ENCODE measurements at regions not wholly inside any gene's neighbourhood (a gene's known extent, or its start where the extent isn't known, plus 50 kb on each side); places are given as distances from the start of the nearest gene placed in this dataset.

- no peaks in the 10 kb centered on the region for H3K27me3 Mint-ChIP-seq (ENCODE audit: unreplicated experiment)
- no peak overlapping the region for H3K4me3 Mint-ChIP-seq (ENCODE audit: unreplicated experiment)
- DNase-seq: no peak
- TF ChIP-seq CTCF (IDR thresholded peaks at IDR 0.05; ENCODE audit: partially characterized antibody, unreplicated experiment): no peak
- peaks cover 2% of the 10 kb centered on the region for H3K4me1 Mint-ChIP-seq (ENCODE audit: low read depth, unreplicated experiment)
- no peaks in the 10 kb centered on the region for H3K36me3 Mint-ChIP-seq (ENCODE audit: unreplicated experiment)
- no peak overlapping the region for H3K27ac Mint-ChIP-seq (ENCODE audit: unreplicated experiment)
- no peaks in the 10 kb centered on the region for H3K9me3 Mint-ChIP-seq (ENCODE audit: unreplicated experiment)
Measured at GRCh38 chr7:12805957-12806356, 118.5 kb downstream of the ARL4A start.

GRCh38 chr7:12809476-12809875, 122.0 kb downstream of the ARL4A start:
- Mint-ChIP-seq H3K4me1 (ENCODE audit: low read depth, unreplicated experiment) (peaks cover 2% of the 10 kb centered on the region), H3K27ac (ENCODE audit: unreplicated experiment) (peak overlapping the region; percentile 17), H3K36me3 (ENCODE audit: unreplicated experiment) (no peaks in the 10 kb centered on the region), H3K4me3 (ENCODE audit: unreplicated experiment) (no peak overlapping the region), H3K9me3 (ENCODE audit: unreplicated experiment) (no peaks in the 10 kb centered on the region), H3K27me3 (ENCODE audit: unreplicated experiment) (no peaks in the 10 kb centered on the region)
- DNase-seq: no peak
- no peak for TF ChIP-seq CTCF (IDR thresholded peaks at IDR 0.05; ENCODE audit: partially characterized antibody, unreplicated experiment)

GRCh38 chr7:12812111-12812510, 124.7 kb downstream of the ARL4A start:
- no peak overlapping the region for H3K4me3 Mint-ChIP-seq (ENCODE audit: unreplicated experiment)
- peaks cover 2% of the 10 kb centered on the region for H3K4me1 Mint-ChIP-seq (ENCODE audit: low read depth, unreplicated experiment)
- H3K36me3 Mint-ChIP-seq (ENCODE audit: unreplicated experiment): no peaks in the 10 kb centered on the region
- no peak for DNase-seq
- no peak for TF ChIP-seq CTCF (IDR thresholded peaks at IDR 0.05; ENCODE audit: partially characterized antibody, unreplicated experiment)
- H3K27ac Mint-ChIP-seq (ENCODE audit: unreplicated experiment): no peak overlapping the region
- no peaks in the 10 kb centered on the region for H3K27me3 Mint-ChIP-seq (ENCODE audit: unreplicated experiment)
- no peaks in the 10 kb centered on the region for H3K9me3 Mint-ChIP-seq (ENCODE audit: unreplicated experiment)

GRCh38 chr7:12814107-12814506, 126.7 kb downstream of the ARL4A start:
- no peak overlapping the region for H3K4me3 Mint-ChIP-seq (ENCODE audit: unreplicated experiment)
- no peak for TF ChIP-seq CTCF (IDR thresholded peaks at IDR 0.05; ENCODE audit: partially characterized antibody, unreplicated experiment)
- H3K27me3 Mint-ChIP-seq (ENCODE audit: unreplicated experiment): no peaks in the 10 kb centered on the region
- no peaks in the 10 kb centered on the region for H3K36me3 Mint-ChIP-seq (ENCODE audit: unreplicated experiment)
- H3K4me1 Mint-ChIP-seq (ENCODE audit: low read depth, unreplicated experiment): peaks cover 2% of the 10 kb centered on the region
- no peaks in the 10 kb centered on the region for H3K9me3 Mint-ChIP-seq (ENCODE audit: unreplicated experiment)
- no peak for DNase-seq
- H3K27ac Mint-ChIP-seq (ENCODE audit: unreplicated experiment): no peak overlapping the region

GRCh38 chr7:12814828-12815227, 127.4 kb downstream of the ARL4A start:
- no peak for TF ChIP-seq CTCF (IDR thresholded peaks at IDR 0.05; ENCODE audit: partially characterized antibody, unreplicated experiment)
- H3K9me3 Mint-ChIP-seq (ENCODE audit: unreplicated experiment): no peaks in the 10 kb centered on the region
- H3K27me3 Mint-ChIP-seq (ENCODE audit: unreplicated experiment): no peaks in the 10 kb centered on the region
- no peak for DNase-seq
- no peaks in the 10 kb centered on the region for H3K4me1 Mint-ChIP-seq (ENCODE audit: low read depth, unreplicated experiment)
- H3K27ac Mint-ChIP-seq (ENCODE audit: unreplicated experiment): no peak overlapping the region
- H3K36me3 Mint-ChIP-seq (ENCODE audit: unreplicated experiment): no peaks in the 10 kb centered on the region
- no peak overlapping the region for H3K4me3 Mint-ChIP-seq (ENCODE audit: unreplicated experiment)
